Duodenal mucosa (tissue), 2 donors: ENCODE measurements at regions not wholly inside any gene's neighbourhood (a gene's known extent, or its start where the extent isn't known, plus 50 kb on each side); places are given as distances from the start of the nearest gene placed in this dataset.

Experiments
- H3K27ac ChIP-seq: one replicate; pipeline ENCODE4 v1.7.0; 2013; ENCODE audit warnings: low read depth, low read length
- H3K27me3 ChIP-seq, 2 donors: one replicate each; pipeline ENCODE4 v1.7.0; 2013; ENCODE audit warnings: low read length in 2 of 2, control low read depth in 1 of 2; ENCODE audit not compliant: insufficient read depth in 2 of 2, control insufficient read depth in 1 of 2
- H3K36me3 ChIP-seq, 2 donors: one replicate each; pipeline ENCODE4 v1.7.0; 2013; ENCODE audit warnings: low read length in 2 of 2, control low read depth in 1 of 2; ENCODE audit not compliant: insufficient read depth in 2 of 2, control insufficient read depth in 1 of 2
- H3K4me1 ChIP-seq, 2 donors: one replicate each; pipeline ENCODE4 v1.7.0; 2013; ENCODE audit warnings: low read length in 2 of 2, control low read depth in 1 of 2; ENCODE audit not compliant: insufficient read depth in 2 of 2, control insufficient read depth in 1 of 2
- H3K4me3 ChIP-seq, 2 donors: one replicate each; pipeline ENCODE4 v1.7.0; 2013; ENCODE audit warnings: low read length in 2 of 2, low read depth in 1 of 2
- H3K9ac ChIP-seq, 2 donors: one replicate each; pipeline ENCODE4 v1.7.0; 2013; ENCODE audit warnings: low read length in 2 of 2, low read depth in 1 of 2
- H3K9me3 ChIP-seq, 2 donors: one replicate each; pipeline ENCODE4 v1.7.0; 2013; ENCODE audit warnings: low read length in 2 of 2, control low read depth in 1 of 2; ENCODE audit not compliant: control insufficient read depth in 1 of 2

DNA sequence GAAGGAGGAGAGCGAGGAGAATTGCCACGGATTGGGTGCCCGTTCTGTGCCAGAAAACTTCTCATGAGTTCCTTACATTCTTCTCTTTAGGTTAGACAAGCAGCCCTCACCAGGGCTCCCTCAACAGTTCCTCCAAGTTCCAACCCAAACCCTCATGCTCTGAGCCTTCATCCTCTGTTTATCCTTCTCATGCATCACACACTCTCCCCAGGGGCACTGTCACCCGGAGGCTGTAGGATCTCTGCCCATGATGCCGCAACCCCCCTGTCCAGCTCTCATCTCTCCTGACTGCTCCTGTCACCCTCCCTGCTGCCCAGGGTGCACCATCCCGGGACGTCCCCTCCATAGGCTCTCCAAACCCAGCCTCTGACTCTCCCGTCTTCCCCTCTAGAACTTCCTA lies 99.4 kb upstream of the MYCN start:
- Histone ChIP-seq H3K4me1 (peaks cover 0 to 5% of the 10 kb centered on the region in 2 donors), H3K27me3 (no peaks in the 10 kb centered on the region), H3K27ac (no peak overlapping the region), H3K9me3 (no peaks in the 10 kb centered on the region), H3K36me3 (no peaks in the 10 kb centered on the region), H3K4me3 (no peak overlapping the region), H3K9ac (no peak overlapping the region)

DNA sequence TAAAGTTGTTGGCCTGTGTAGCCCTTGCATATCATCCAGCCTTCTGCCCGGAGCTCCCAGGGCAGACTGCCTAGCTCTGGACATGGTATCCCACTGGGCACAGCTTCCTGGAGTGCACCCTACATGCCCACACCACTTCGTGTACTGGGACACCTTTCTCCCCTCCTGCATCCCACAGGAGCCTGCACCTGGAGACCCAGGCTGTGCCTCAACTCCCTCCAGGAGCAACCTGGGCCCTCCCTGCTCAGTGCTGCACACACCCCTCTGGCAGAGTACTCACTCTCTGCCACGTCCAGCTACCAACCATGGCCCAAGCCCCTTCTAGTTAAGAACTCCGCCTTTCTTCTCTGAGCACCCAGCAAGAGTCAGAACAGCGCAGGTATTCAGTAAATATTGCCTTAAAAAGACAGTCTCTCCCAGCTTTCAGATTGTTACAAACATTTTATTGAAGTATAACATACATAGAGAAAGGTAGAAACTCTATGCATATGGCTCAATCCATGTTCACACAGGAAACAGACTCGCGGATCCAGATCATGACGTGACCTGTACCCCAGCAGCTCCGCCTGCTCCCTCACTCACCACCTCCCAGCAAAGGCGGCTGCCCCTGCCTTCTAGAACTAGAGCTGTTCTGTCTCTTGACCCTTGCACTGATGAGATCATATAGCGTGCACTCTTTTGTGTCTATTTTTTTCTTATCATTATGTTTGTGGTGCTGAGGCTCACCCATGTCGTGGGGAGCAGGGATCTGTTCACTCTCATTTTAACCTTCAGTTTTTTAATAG lies 98.4 kb upstream of the MYCN start:
- Histone ChIP-seq H3K36me3 (no peaks in the 10 kb centered on the region), H3K27ac (no peak overlapping the region)

DNA sequence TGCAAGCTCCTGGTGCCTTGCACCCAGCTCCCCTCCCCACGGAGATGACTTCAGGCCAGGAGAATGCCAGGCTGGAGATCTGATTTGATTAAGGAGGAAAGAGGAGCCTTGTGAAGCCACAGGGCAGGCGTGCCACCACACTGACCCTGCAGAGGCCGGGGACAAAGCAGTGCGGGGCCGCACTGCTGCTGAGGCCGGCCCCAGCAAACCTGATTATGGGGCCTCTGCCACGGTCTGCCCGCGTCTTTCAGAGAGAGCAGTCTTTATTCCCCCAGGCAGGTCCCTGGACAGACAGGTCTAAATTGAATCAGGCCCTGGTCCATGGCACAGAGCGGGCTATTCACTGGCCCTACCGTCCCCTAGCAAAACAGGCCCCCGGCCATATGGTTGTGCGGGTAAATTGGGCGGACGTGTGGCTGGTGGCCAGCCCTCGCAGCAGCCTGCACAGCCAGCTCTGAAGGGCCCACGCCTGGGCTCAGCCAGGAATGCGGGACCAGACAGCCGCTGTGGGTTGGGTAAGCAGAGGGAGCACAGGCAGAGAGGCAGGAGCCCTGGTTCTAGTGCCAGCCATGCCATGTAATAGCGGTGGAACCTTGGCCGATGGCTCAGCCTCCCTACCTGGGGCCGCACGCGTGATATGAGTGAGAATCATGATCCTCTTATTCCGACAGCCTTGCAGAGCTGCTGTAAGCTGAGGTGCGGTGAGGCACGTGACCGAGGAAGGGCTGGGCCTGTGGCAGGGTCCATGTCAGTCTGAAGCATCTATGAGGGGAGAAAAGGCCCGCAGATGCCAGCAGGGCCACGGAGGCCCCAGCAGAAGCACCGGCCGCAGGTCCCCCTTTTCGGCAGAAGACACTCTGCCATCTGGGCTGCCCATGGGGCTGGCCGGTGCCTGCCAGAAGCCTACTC lies 97.3 kb upstream of the MYCN start:
- Histone ChIP-seq H3K9me3 (no peaks in the 10 kb centered on the region), H3K9ac (no peak overlapping the region), H3K4me1 (peaks cover 0 to 5% of the 10 kb centered on the region in 2 donors), H3K27me3 (no peaks in the 10 kb centered on the region), H3K4me3 (no peak overlapping the region), H3K36me3 (no peaks in the 10 kb centered on the region), H3K27ac (no peak overlapping the region)

More for the DNA sequence above, 98.4 kb upstream of the MYCN start:
- H3K4me1 ChIP-seq = peaks cover 0 to 5% of the 10 kb centered on the region in 2 donors
- no peak overlapping the region for H3K9ac ChIP-seq
- H3K9me3 ChIP-seq = no peaks in the 10 kb centered on the region
- H3K4me3 ChIP-seq = no peak overlapping the region
- H3K27me3 ChIP-seq = no peaks in the 10 kb centered on the region

DNA sequence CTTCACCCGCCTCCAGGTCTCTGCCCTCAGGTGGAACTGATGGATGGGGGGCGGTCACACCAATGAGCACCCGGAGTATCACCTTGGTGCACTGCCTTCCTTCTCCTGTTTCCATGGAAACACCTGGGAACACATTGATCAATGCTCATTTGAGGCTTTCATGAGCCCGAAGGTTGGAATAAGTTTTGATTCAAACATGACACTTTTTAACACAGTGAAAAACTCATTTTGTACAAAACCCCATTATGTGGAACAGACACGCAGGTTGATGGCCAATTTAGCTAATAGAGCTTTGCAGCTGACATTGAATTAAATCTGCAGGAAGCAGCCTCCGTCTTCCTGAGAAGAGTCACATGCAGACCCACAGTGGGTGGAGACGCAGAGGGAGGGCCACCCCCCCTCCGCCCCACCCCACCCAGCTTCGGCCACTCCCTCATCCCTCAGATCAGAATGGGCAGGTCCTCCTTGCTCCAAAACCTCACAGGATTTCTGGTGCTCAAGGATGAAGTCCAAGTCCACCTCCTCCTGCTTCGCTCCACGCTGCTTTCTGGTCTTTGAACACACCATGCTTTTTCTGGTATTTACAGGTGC lies 96.0 kb upstream of the MYCN start:
- Histone ChIP-seq H3K4me1 (peaks cover 0 to 5% of the 10 kb centered on the region in 2 donors), H3K4me3 (no peak overlapping the region), H3K9me3 (no peaks in the 10 kb centered on the region), H3K36me3 (no peaks in the 10 kb centered on the region), H3K9ac (no peak overlapping the region), H3K27me3 (no peaks in the 10 kb centered on the region), H3K27ac (no peak overlapping the region)

DNA sequence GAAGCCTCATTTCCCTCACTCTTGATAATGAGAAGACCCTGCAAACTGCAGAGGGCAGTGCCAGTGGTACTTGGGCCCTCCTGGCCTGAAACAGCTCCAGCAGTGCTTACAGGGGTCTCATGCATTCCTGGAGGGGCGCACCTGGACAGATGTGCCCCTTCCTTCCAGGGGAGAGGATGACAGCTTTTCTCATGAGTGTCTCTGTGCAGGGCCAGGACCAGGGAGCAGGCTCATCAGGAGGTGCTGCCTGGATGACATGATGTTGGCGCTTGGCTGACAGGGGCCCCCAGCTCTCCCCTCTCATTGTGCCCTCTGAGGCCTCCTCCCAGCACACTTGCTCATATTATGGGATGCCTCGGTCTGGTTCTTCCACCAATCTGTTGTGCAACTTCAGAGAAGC lies 95.1 kb upstream of the MYCN start:
- Histone ChIP-seq H3K9ac (no peak overlapping the region), H3K36me3 (no peaks in the 10 kb centered on the region), H3K4me1 (no peaks in the 10 kb centered on the region), H3K4me3 (no peak overlapping the region), H3K9me3 (no peaks in the 10 kb centered on the region), H3K27ac (no peak overlapping the region), H3K27me3 (no peaks in the 10 kb centered on the region)

DNA sequence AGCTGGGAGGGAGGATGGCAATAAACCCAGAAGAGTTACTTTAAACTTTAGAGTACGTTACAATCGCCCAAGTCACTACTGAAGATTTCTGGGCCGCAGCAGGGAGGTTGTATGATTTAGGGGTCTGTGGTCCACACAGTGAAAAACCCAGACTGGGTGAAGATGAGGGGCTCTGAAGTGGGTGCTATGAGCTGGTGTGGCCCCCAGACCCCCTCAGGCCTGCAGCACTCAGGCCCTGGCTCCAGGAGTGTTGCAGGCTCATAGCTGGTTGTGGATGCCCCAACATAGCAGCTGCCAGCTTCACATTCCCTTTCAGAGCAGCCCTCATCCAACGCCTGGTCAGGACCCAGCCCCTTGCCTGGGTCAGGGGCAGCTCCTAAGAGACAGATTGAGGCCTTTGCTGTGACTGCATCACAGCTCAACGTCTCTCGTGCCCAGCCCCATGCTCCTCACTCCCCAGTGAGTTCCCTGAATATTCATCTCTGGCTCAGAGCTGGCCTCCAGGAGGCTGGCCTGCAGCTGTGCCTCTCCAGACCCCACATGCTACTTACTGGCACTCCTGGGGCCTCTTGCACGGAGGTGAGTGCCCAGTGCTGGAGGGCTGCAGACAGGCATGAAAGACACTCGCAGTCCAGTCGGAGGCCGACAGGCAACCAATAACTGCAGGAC lies 94.5 kb upstream of the MYCN start:
- Histone ChIP-seq H3K4me1 (no peaks in the 10 kb centered on the region), H3K36me3 (no peaks in the 10 kb centered on the region), H3K27ac (no peak overlapping the region), H3K27me3 (no peaks in the 10 kb centered on the region), H3K9ac (no peak overlapping the region), H3K9me3 (no peaks in the 10 kb centered on the region), H3K4me3 (no peak overlapping the region)

DNA sequence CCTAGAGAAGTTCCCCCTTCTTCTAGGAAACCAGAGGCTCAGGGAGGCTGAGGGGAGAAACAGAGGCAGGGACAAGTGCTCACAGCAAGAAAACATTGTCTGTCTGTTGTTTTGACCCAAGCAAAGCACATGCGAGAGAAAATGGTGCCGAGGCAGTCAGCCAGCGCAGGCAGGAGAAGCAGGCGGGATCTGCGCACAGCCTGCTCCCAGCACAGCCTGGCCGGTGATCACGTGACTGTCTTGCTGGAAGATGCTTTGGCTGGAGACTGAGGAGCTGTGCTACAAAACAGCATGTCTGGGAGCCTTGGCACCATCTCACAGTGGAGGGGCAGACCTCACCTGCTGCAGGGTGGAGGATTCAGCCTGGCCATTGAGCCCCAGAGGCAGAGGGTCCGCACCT lies 93.7 kb upstream of the MYCN start:
- Histone ChIP-seq H3K27me3 (no peaks in the 10 kb centered on the region), H3K36me3 (no peaks in the 10 kb centered on the region), H3K9me3 (no peaks in the 10 kb centered on the region), H3K9ac (no peak overlapping the region), H3K27ac (no peak overlapping the region), H3K4me3 (no peak overlapping the region), H3K4me1 (no peaks in the 10 kb centered on the region)

DNA sequence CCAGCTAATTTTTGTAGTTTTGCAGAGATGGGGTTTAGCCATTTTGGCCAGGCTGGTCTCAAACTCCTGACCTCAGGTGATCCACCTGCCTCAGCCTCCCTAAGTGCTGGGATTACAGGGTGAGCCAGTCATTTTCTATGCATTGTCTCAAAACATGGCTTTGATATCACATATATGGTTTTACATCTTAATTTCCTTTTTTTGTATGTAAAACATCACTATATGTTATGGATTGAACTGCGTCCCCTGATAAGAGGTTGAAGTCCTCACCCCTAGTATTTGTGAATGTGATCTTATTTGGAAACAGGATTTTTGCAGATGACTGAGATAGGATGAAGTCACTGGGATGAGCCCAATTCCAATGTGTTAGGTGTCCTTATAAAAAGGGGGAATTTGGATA lies 89.8 kb upstream of the MYCN start:
- no peaks in the 10 kb centered on the region for H3K27me3 ChIP-seq
- H3K27ac ChIP-seq = no peak overlapping the region
- no peaks in the 10 kb centered on the region for H3K4me1 ChIP-seq
- H3K9me3 ChIP-seq = no peaks in the 10 kb centered on the region
- no peak overlapping the region for H3K4me3 ChIP-seq
- no peaks in the 10 kb centered on the region for H3K36me3 ChIP-seq
- H3K9ac ChIP-seq = no peak overlapping the region

DNA sequence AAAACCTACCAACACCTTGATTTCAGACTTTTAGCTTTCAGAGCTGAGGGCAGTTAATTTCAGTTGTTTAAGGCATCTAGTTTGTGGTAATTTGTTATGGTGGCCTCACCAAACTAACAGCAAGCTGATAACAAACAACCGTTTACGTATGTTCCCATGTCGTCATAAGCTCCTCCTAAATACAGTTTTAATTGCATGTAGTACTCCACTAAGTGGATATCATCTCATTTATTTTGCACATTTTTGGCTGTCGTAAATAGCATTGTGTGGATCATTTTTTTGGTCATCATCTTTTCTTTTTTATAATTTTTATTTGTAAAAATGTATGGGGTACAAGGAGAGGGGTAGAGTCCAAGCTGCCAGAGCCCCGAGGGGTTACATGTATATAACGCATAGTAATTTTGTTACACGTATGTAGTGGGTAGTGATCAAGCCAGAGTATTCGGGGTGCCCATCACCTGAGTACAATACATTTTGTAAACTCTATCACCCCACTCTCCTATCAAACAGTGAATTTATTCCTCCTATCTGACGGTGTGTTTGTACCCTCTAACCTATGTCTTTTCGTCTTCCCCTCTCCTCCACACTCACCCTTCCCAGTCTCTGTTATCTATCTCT lies 89.2 kb upstream of the MYCN start:
- H3K4me3 ChIP-seq = no peak overlapping the region
- no peak overlapping the region for H3K9ac ChIP-seq
- no peaks in the 10 kb centered on the region for H3K27me3 ChIP-seq
- no peaks in the 10 kb centered on the region for H3K9me3 ChIP-seq
- H3K27ac ChIP-seq = no peak overlapping the region
- no peaks in the 10 kb centered on the region for H3K36me3 ChIP-seq
- H3K4me1 ChIP-seq = no peaks in the 10 kb centered on the region
